ENCODE measurements at regions not wholly inside any gene's neighbourhood (a gene's known extent, or its start where the extent isn't known, plus 50 kb on each side); places are given as distances from the start of the nearest gene placed in this dataset.

DNA sequence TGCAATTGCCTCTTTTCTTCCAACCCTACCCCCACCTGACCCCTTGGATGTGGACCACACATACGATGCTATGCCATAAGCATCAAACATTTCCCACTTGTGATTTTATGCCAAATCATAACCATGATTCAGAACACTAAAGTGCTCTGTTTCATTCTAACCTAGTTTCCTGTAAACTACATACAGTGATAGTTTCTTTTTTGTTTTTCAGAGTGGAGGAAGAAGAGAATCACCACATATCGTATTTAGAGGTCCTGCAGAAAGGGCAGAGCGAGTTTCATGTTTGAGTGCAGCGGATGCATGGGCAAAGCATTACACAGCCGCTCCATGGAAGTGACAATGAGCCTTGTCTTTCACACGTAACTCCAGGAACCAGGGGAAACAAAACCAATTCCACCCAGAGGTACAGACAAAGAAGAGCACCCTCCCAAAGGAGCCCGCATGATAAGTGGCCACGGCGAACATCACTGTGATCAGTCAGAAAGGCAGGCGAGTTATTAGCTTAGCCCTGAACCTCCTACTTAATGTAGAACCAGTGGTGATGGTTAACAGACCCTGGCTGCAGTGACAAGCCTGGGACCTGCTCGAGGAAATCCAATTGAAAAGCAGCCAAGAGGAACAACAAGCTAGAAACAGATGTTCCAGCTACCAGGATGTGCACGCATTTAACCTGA, 64.0 kb upstream of the ZNF281 start:
- H3K4me3 Mint-ChIP-seq, result peak overlapping the region; percentile 32
- no peaks in the 10 kb centered on the region for H3K9me3 Mint-ChIP-seq
- H3K27me3 Mint-ChIP-seq, result no peaks in the 10 kb centered on the region
- peak; percentile 57 for ATAC-seq
- no peaks in the 10 kb centered on the region for H3K36me3 Mint-ChIP-seq
- peaks cover 15% of the 10 kb centered on the region for H3K4me1 Mint-ChIP-seq
- H3K27ac Mint-ChIP-seq, result no peak overlapping the region

DNA sequence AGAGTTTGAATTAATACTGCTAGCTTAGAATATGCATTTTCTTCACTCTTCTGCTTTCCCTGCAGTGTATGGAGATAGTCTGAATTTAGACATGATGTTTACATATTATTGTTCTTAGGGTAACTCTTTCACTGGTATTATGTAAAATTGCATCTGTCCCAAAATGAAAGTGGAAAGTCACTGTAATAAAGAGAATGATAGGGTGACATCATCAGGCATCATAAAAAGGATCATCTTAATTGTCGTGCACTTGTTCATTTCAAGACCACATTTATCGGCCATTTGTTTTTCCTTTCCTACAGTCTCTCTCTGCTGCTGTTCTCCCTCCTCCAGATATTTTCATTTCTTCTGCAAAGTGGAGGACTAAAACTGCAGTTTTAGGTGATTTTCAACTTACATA, 61.9 kb upstream of the ZNF281 start:
- H3K9me3 Mint-ChIP-seq, result no peaks in the 10 kb centered on the region
- no peaks in the 10 kb centered on the region for H3K27me3 Mint-ChIP-seq
- no peak overlapping the region for H3K4me3 Mint-ChIP-seq
- H3K27ac Mint-ChIP-seq, result no peak overlapping the region
- no peak for ATAC-seq
- H3K4me1 Mint-ChIP-seq, result peaks cover 15% of the 10 kb centered on the region
- no peaks in the 10 kb centered on the region for H3K36me3 Mint-ChIP-seq

DNA sequence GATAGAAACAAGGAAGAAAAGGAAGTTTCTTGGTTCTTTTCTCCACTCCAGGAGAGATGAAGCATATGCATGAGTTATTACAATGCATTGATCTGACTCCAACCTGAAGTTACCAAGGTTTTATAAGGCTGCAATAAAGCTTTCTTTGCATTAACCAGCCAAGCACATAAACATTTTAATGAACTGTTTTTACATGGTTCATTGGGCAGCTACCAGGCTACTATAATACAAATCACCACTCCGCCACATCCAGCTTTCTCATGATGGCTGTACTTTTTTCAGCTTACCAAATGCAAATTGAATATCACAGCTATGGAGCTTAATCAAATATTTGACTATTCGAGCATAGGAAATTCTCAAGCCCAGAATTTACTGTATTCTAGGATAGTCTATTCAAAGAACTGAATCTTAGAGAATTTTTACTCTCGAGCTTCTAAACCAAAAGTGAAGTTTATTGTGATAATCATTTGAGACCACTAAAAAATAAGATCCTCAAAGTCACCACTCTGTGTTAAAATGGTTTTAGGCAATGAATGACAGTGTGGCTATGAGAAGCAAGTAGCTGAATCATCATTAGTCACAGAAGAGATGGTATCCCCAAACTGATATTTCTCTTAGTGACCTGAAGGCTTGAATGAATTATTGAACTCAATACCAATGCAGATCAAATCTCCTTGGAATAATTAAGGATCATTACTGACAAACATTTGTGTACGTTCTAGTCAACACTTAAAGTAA, 58.6 kb upstream of the ZNF281 start:
- no peaks in the 10 kb centered on the region for H3K36me3 Mint-ChIP-seq
- H3K27ac Mint-ChIP-seq, result no peak overlapping the region
- H3K4me1 Mint-ChIP-seq, result peaks cover 8% of the 10 kb centered on the region
- no peak overlapping the region for H3K4me3 Mint-ChIP-seq
- H3K9me3 Mint-ChIP-seq, result no peaks in the 10 kb centered on the region
- no peak for ATAC-seq
- no peaks in the 10 kb centered on the region for H3K27me3 Mint-ChIP-seq

DNA sequence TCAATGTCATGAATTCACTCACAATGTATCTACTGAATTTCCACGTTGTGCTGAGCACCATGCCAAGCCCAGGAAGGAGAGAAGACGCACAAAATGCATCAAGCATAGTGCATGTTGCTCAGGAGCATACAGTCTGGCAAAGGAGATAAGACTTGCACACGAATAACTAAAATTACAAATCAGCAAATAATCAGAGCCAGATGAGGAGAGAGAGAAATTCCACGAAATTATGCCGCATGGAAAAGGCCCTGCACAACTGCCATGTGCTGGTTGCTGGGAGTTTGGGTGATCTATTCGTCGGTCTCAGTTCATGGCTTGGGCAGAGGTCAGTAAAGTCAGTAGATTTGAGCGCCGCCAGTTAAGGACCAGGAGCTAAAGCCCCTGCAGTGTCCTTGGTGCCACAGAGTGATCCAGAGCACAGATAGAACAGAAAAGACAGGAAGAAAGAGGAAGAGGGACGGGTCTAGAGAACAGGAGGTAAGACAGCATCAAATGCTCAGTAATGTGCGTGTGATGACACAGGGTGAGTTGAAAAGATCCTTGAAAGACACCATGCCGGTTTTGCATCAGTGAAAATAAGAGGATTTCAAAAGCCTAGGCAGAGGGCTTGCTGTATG, 55.1 kb upstream of the ZNF281 start:
- Mint-ChIP-seq H3K4me1 (no peaks in the 10 kb centered on the region), H3K27ac (no peak overlapping the region), H3K4me3 (no peak overlapping the region), H3K9me3 (no peaks in the 10 kb centered on the region), H3K27me3 (no peaks in the 10 kb centered on the region), H3K36me3 (no peaks in the 10 kb centered on the region)
- ATAC-seq, result no peak

Measured in stimulated activated memory B cell treated with anti-CD40 and anti-IgM and Interleukin-4, amounts not matched to agents 10 μg/mL and 1 μg/mL and 100 μg/mL, for 72 hours (primary cell).